ENCODE measurements at regions not wholly inside any gene's neighbourhood (a gene's known extent, or its start where the extent isn't known, plus 50 kb on each side); places are given as distances from the start of the nearest gene placed in this dataset.
"Not testable (repeated sequence)": the region's sequence is repeated elsewhere in the genome, so short reads cannot be mapped to it uniquely, and the experiment has no call there.

GRCh38 chr10:18879284-18879683 lies 169.3 kb upstream of the MALRD1 start:
- Histone ChIP-seq H3K4me1 (no peaks in the 10 kb centered on the region), H3K9me3 (no peaks in the 10 kb centered on the region), H3K27ac (no peak overlapping the region), H3K4me3 (no peak overlapping the region), H3K36me3 (no peaks in the 10 kb centered on the region), H3K27me3 (no peaks in the 10 kb centered on the region)
- TF ChIP-seq POLR2A (IDR thresholded peaks at IDR 0.05) (no peak), CTCF (IDR thresholded peaks at IDR 0.05) (no peak), POLR2AphosphoS5 (IDR thresholded peaks at IDR 0.05; ENCODE audit: insufficient read depth in 1 of 2, low read depth in 1 of 2) (no peak)
- intact Hi-C loops (cut with DNase I) = no loop called here
- no peak for DNase-seq (ENCODE audit: extremely low spot score in 2 of 2)

DNA sequence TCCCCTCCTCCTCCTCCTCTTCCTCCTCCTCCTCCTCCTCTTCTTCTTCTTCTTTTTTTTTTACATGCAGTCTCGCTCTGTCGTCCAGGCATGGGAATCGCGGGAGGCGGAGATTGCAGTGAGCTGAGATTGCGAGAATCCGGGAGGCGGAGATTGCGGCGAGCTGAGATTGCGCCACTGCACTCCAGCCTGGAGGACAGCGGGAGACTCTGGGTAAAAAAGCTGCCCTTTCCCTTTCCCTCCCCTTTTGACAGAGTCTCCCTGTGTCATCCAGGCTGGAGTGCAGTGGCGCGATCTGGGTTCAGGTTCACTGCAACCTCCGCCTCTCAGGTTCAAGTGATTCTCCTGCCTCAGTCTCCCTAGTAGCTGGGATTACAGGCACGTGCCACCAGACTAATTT lies 168.1 kb upstream of the MALRD1 start:
- Histone ChIP-seq H3K27ac (no peak overlapping the region), H3K4me1 (no peaks in the 10 kb centered on the region), H3K27me3 (no peaks in the 10 kb centered on the region), H3K9me3 (no peaks in the 10 kb centered on the region), H3K36me3 (no peaks in the 10 kb centered on the region), H3K4me3 (no peak overlapping the region)
- intact Hi-C loops (cut with DNase I) = no loop called here
- DNase-seq (ENCODE audit: extremely low spot score in 2 of 2) = no peak
- TF ChIP-seq CTCF (IDR thresholded peaks at IDR 0.05) = no peak
- TF ChIP-seq POLR2A (IDR thresholded peaks at IDR 0.05) = no peak
- TF ChIP-seq POLR2AphosphoS5 (IDR thresholded peaks at IDR 0.05; ENCODE audit: insufficient read depth in 1 of 2, low read depth in 1 of 2) = no peak

GRCh38 chr10:18886102-18886501 lies 162.5 kb upstream of the MALRD1 start:
- TF ChIP-seq CTCF (IDR thresholded peaks at IDR 0.05) (no peak), POLR2AphosphoS5 (IDR thresholded peaks at IDR 0.05; ENCODE audit: insufficient read depth in 1 of 2, low read depth in 1 of 2) (no peak), POLR2A (IDR thresholded peaks at IDR 0.05) (no peak)

GRCh38 chr10:18906636-18907035 lies 142.0 kb upstream of the MALRD1 start:
- Histone ChIP-seq H3K9me3 (no peaks in the 10 kb centered on the region), H3K36me3 (no peaks in the 10 kb centered on the region), H3K4me3 (no peak overlapping the region), H3K27me3 (no peaks in the 10 kb centered on the region), H3K4me1 (no peaks in the 10 kb centered on the region), H3K27ac (no peak overlapping the region)
- intact Hi-C loops (cut with DNase I) = no loop called here
- TF ChIP-seq POLR2AphosphoS5 (IDR thresholded peaks at IDR 0.05; ENCODE audit: insufficient read depth in 1 of 2, low read depth in 1 of 2) (no peak), CTCF (IDR thresholded peaks at IDR 0.05) (no peak), POLR2A (IDR thresholded peaks at IDR 0.05) (no peak)
- DNase-seq (ENCODE audit: extremely low spot score in 2 of 2) = no peak

More at GRCh38 chr10:18886102-18886501, 162.5 kb upstream of the MALRD1 start:
- Histone ChIP-seq H3K36me3 (no peaks in the 10 kb centered on the region), H3K27me3 (no peaks in the 10 kb centered on the region), H3K9me3 (no peaks in the 10 kb centered on the region), H3K4me3 (no peak overlapping the region), H3K4me1 (no peaks in the 10 kb centered on the region), H3K27ac (no peak overlapping the region)
- intact Hi-C loops (cut with DNase I) = no loop called here
- DNase-seq (ENCODE audit: extremely low spot score in 2 of 2) = no peak

DNA sequence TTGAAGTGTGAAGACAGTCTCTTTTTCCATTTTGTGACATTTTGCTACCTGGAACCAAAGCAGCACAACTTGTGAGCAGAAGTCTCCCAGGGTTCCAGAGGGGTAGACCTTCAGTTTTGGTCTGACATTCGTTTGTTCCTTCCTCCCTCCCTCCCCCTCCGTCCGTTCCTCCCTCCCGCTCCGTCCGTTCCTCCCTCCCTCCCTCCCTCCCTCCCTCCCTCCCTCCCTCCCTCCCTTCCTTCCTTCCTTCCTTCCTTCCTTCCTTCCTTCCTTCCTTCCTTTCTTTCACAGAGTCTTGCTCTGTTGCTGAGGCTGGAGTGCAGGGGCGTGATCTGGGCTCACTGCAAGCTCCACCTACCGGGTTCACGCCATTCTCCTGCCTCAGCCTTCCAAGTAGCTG lies 131.2 kb upstream of the MALRD1 start:
- H3K27ac ChIP-seq; H3K4me1 ChIP-seq; DNase-seq (ENCODE audit: extremely low spot score in 2 of 2); H3K4me3 ChIP-seq; intact Hi-C loops (cut with DNase I); H3K9me3 ChIP-seq; H3K36me3 ChIP-seq; H3K27me3 ChIP-seq: not testable (repeated sequence)

- Histone ChIP-seq H3K27me3 (no peaks in the 10 kb centered on the region), H3K4me3 (no peak overlapping the region), H3K36me3 (no peaks in the 10 kb centered on the region), H3K4me1 (no peaks in the 10 kb centered on the region), H3K9me3 (no peaks in the 10 kb centered on the region), H3K27ac (no peak overlapping the region)
- intact Hi-C loops (cut with DNase I) = no loop called here
- DNase-seq (ENCODE audit: extremely low spot score in 2 of 2) = no peak
- TF ChIP-seq POLR2AphosphoS5 (IDR thresholded peaks at IDR 0.05; ENCODE audit: insufficient read depth in 1 of 2, low read depth in 1 of 2) (no peak), POLR2A (IDR thresholded peaks at IDR 0.05) (no peak), CTCF (IDR thresholded peaks at IDR 0.05) (no peak)
These were observed 130.1 kb upstream of the MALRD1 start for GRCh38 chr10:18918532-18918931.
